GM12878 (cell line): ENCODE measurements at regions not wholly inside any gene's neighbourhood (a gene's known extent, or its start where the extent isn't known, plus 50 kb on each side); places are given as distances from the start of the nearest gene placed in this dataset.

Experiments used
- ATAC-seq: fragments of 200-7000 bp; cut with Tn5 transposase; 3 replicates; pipeline ENCODE4 v1.9.1; 2020; ENCODE audit warnings: mild to moderate bottlenecking, moderate library complexity
- BruUV-seq: library from RNA; stranded (reverse); fragments of 400-500 nt; replicated peaks from 2 replicates; lab custom pipeline; 2021; lab: Mats Ljungman, UMichigan
- CTCF ChIA-PET: fragments of 300-600 bp; sonication (Branson Sonifier 250); formaldehyde crosslinking; extraction: SDS; loops from one replicate; lab custom pipeline; 2021; ENCODE audit warnings: inconsistent platforms; lab: Yijun Ruan, JAX
- POLR2A ChIA-PET: fragments of 350-600 bp; formaldehyde crosslinking; extraction: SDS; loops from one replicate; lab custom pipeline; 2021; ENCODE audit warnings: inconsistent platforms; lab: Charles Lee
- RAD21 ChIA-PET: fragments of 300-600 bp; sonication (Branson Sonifier 250); formaldehyde crosslinking; loops from one replicate; lab custom pipeline; 2023; ENCODE audit warnings: antibody characterized with exemption; ENCODE audit not compliant: unreplicated experiment; lab: Charles Lee
- SMC1A ChIA-PET: fragments of 300-600 bp; sonication (Branson Sonifier 250); formaldehyde crosslinking; loops from one replicate; lab custom pipeline; 2023; ENCODE audit not compliant: unreplicated experiment, uncharacterized antibody; lab: Charles Lee
- DNase-seq: peaks from one replicate; pipeline ENCODE4 v3.0.0-alpha.2; 2011; ENCODE audit warnings: low read depth, low spot score
- FAIRE-seq: peaks from 3 replicates; lab custom pipeline; 2011; peaks lifted over from hg19 to GRCh38; lab: Jason Lieb, UNC
- H2AFZ ChIP-seq: 2 replicates; pipeline ENCODE4 v1.6.0; 2011; ENCODE audit warnings: low read depth, low read length, control low read depth; ENCODE audit not compliant: control insufficient read depth
- H3K27ac ChIP-seq: 2 replicates; pipeline ENCODE4 v1.5.1; 2011; ENCODE audit warnings: control low read depth; ENCODE audit not compliant: control insufficient read depth, insufficient read depth
- H3K27me3 ChIP-seq, 2 experiments: replicated peaks in 1 of 2; 2 replicates each; pipeline versions ENCODE4 v1.6.0 to v1.6.1; 2011; ENCODE audit warnings: low read length in 1 of 2; ENCODE audit not compliant: control insufficient read depth in 2 of 2, insufficient read depth in 2 of 2
- H3K36me3 ChIP-seq, 2 experiments: 2 replicates each; pipeline ENCODE4 v1.5.1; 2011; ENCODE audit warnings: low read length in 1 of 2; ENCODE audit not compliant: control insufficient read depth in 2 of 2, insufficient read depth in 2 of 2
- H3K4me1 ChIP-seq: 2 replicates; pipeline ENCODE4 v1.6.1; 2011; ENCODE audit warnings: mild to moderate bottlenecking, low read length, moderate library complexity, mixed read lengths; ENCODE audit not compliant: control insufficient read depth, insufficient read depth
- H3K4me2 ChIP-seq: 2 replicates; pipeline ENCODE4 v1.6.0; 2011; ENCODE audit warnings: control low read depth; ENCODE audit not compliant: control insufficient read depth, insufficient read depth
- H3K4me3 ChIP-seq: fragments of 200-600 bp; sonication (generic); 2 replicates; pipeline ENCODE4 v1.5.1; 2016
- H3K79me2 ChIP-seq: 2 replicates; pipeline ENCODE4 v1.6.0; 2011; ENCODE audit warnings: low read length; ENCODE audit not compliant: control insufficient read depth, insufficient read depth
- H3K9ac ChIP-seq: 2 replicates; pipeline ENCODE4 v1.8.0; 2011; ENCODE audit warnings: low read length, control low read depth, mixed read lengths; ENCODE audit not compliant: control insufficient read depth, insufficient read depth
- H3K9me3 ChIP-seq: replicated peaks from 3 replicates; pipeline ENCODE4 v1.5.1; 2011; ENCODE audit warnings: mild to moderate bottlenecking, low read length; ENCODE audit not compliant: control insufficient read depth, insufficient read depth
- H4K20me1 ChIP-seq: 2 replicates; pipeline ENCODE4 v1.6.0; 2011; ENCODE audit not compliant: control insufficient read depth, insufficient read depth
- BCL11A ChIP-seq: IDR thresholded peaks from 2 replicates; pipeline ENCODE4 v1.6.1; 2011; ENCODE audit warnings: low read depth, low read length
- NKRF ChIP-seq: fragments of 450-650 bp; conservative IDR thresholded peaks from 2 replicates; pipeline ENCODE4 v1.6.1; 2017; ENCODE audit warnings: mild to moderate bottlenecking, moderate library complexity
- RFX5 ChIP-seq: IDR thresholded peaks from 2 replicates; pipeline ENCODE4 v1.6.1; 2011; ENCODE audit warnings: low read depth, low read length, improper control_type of control experiment
- SMAD1 ChIP-seq: fragments of 450-650 bp; IDR thresholded peaks from 2 replicates; pipeline ENCODE4 v1.6.1; 2018; ENCODE audit warnings: mild to moderate bottlenecking, low read depth; ENCODE audit not compliant: partially characterized antibody
- SREBF1 ChIP-seq: IDR thresholded peaks from 2 replicates; pipeline ENCODE4 v1.6.1; 2012; ENCODE audit warnings: mild to moderate bottlenecking, low read length
- SUZ12 ChIP-seq: fragments of 200-600 bp; sonication (generic); IDR thresholded peaks from one replicate; pipeline ENCODE4 v1.6.1; 2018; ENCODE audit warnings: antibody characterized with exemption, mild to moderate bottlenecking; ENCODE audit not compliant: unreplicated experiment
- TAF1 ChIP-seq: IDR thresholded peaks from 2 replicates; pipeline ENCODE4 v1.6.1; 2011; ENCODE audit warnings: mild to moderate bottlenecking, low read depth, low read length, borderline replicate concordance
- ZBTB4 ChIP-seq: fragments of 450-650 bp; formaldehyde crosslinking; IDR thresholded peaks from 2 replicates; pipeline ENCODE4 v1.4.0; 2022; ENCODE audit warnings: mild to moderate bottlenecking, moderate library complexity
- WGBS: methylation state at CpG from one replicate; pipeline ENCODE4 v1.1.6; 2016; ENCODE audit warnings: low lambda C conversion rate; ENCODE audit not compliant: insufficient replicate concordance, insufficient coverage; ENCODE audit errors: missing lambda C conversion rate; 5-methylcytosine and 5-hydroxymethylcytosine counted together
- in situ Hi-C: fragments of 300-500 bp; cut with MboI; formaldehyde crosslinking; loops from 9 replicates; pipeline ENCODE4 v1.14.3; 2018; ENCODE audit warnings: mixed read lengths
- intact Hi-C: fragments of 100-400 bp; cut with micrococcal nuclease; formaldehyde crosslinking; loops from one replicate; pipeline ENCODE4 v1.14.2; 2022; ENCODE audit not compliant: unreplicated experiment
- TF ChIP-seq, protein P1 (sequence below): fragments of 450-650 bp; IDR thresholded peaks from 2 replicates; pipeline ENCODE4 v1.6.1; 2017; ENCODE audit warnings: low read depth, mild to moderate bottlenecking, moderate library complexity
- TF ChIP-seq, protein P2 (sequence below): fragments of 450-650 bp; formaldehyde crosslinking; IDR thresholded peaks from 2 replicates; pipeline ENCODE4 v1.4.0; 2020; ENCODE audit warnings: mild to moderate bottlenecking, moderate library complexity

- TF ChIP-seq SMAD1 (no peak), SUZ12 (no peak), TAF1 (no peak), BCL11A (no peak)
- TF ChIP-seq, protein P1, sequence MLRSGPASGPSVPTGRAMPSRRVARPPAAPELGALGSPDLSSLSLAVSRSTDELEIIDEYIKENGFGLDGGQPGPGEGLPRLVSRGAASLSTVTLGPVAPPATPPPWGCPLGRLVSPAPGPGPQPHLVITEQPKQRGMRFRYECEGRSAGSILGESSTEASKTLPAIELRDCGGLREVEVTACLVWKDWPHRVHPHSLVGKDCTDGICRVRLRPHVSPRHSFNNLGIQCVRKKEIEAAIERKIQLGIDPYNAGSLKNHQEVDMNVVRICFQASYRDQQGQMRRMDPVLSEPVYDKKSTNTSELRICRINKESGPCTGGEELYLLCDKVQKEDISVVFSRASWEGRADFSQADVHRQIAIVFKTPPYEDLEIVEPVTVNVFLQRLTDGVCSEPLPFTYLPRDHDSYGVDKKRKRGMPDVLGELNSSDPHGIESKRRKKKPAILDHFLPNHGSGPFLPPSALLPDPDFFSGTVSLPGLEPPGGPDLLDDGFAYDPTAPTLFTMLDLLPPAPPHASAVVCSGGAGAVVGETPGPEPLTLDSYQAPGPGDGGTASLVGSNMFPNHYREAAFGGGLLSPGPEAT, result no peak
Observed at GRCh38 chr3:181913254-181913653, 201.5 kb downstream of the SOX2 start (continued).

DNA sequence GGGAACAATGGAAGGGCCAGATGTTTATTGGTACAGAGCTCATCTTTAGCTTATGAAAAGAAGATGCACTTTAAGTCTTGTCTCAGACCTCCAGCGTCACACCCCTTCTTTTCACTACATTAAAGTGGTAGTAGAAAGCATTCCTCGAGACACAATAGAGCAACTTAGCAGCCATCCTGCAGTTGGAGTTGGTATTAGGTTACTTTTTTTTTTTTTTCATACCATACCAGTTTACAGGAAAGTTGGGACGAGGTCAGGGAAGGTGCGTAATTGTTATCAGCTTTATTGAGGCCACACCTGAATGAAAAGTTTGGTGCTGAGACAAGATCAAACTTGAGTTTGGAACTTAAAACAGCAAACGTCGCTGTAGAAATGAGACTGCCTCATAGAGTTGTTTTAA lies 203.8 kb downstream of the SOX2 start:
- intact Hi-C loops, result no loop called here
- Histone ChIP-seq H4K20me1 (no peaks in the 10 kb centered on the region), H3K79me2 (no peaks in the 10 kb centered on the region), H3K9me3 (no peaks in the 10 kb centered on the region), H3K27ac (no peak overlapping the region), H3K4me1 (peaks cover 4% of the 10 kb centered on the region; the same call in 1 of the 2 replicates), H3K36me3 (no peaks in the 10 kb centered on the region), H3K4me2 (no peak overlapping the region), H3K27me3 (no peaks in the 10 kb centered on the region), H2AFZ (no peak overlapping the region), H3K9ac (no peak overlapping the region), H3K4me3 (no peak overlapping the region)
- ChIA-PET RAD21 (no interaction called here), SMC1A (interaction anchor here (1.7 kb wide), 1 partner anchor 24 kb away, joined by 3 read pairs; no protein-coding TSS in a partner anchor), CTCF (interaction anchor here (1.3 kb wide), 1 partner anchor 22 kb away, joined by 3 read pairs; no protein-coding TSS in a partner anchor), POLR2A (no interaction called here)
- ATAC-seq (no peak), DNase-seq (no peak), FAIRE-seq (no peak)
- 98% methylated on average over 6 of the region's 6 CpGs for WGBS
- in situ Hi-C loops, result no loop called here
- BruUV-seq, result no TSS peak
- TF ChIP-seq NKRF, result no peak
- TF ChIP-seq ZBTB4 (CRISPR knock-in tag), result no peak
- TF ChIP-seq SREBF1, result no peak
- no peak for TF ChIP-seq RFX5
- TF ChIP-seq, protein P2, sequence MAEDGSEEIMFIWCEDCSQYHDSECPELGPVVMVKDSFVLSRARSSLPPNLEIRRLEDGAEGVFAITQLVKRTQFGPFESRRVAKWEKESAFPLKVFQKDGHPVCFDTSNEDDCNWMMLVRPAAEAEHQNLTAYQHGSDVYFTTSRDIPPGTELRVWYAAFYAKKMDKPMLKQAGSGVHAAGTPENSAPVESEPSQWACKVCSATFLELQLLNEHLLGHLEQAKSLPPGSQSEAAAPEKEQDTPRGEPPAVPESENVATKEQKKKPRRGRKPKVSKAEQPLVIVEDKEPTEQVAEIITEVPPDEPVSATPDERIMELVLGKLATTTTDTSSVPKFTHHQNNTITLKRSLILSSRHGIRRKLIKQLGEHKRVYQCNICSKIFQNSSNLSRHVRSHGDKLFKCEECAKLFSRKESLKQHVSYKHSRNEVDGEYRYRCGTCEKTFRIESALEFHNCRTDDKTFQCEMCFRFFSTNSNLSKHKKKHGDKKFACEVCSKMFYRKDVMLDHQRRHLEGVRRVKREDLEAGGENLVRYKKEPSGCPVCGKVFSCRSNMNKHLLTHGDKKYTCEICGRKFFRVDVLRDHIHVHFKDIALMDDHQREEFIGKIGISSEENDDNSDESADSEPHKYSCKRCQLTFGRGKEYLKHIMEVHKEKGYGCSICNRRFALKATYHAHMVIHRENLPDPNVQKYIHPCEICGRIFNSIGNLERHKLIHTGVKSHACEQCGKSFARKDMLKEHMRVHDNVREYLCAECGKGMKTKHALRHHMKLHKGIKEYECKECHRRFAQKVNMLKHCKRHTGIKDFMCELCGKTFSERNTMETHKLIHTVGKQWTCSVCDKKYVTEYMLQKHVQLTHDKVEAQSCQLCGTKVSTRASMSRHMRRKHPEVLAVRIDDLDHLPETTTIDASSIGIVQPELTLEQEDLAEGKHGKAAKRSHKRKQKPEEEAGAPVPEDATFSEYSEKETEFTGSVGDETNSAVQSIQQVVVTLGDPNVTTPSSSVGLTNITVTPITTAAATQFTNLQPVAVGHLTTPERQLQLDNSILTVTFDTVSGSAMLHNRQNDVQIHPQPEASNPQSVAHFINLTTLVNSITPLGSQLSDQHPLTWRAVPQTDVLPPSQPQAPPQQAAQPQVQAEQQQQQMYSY (CRISPR knock-in tag), result no peak
